Urinary bladder (tissue), 3 donors: ENCODE measurements at regions not wholly inside any gene's neighbourhood (a gene's known extent, or its start where the extent isn't known, plus 50 kb on each side); places are given as distances from the start of the nearest gene placed in this dataset.
A peak's percentile ranks its signal among the peaks of the same experiment; 100 is the strongest.
"Not testable (repeated sequence)": the region's sequence is repeated elsewhere in the genome, so short reads cannot be mapped to it uniquely, and the experiment has no call there.

Source experiments
- DNase-seq: peaks from one replicate; pipeline ENCODE4 v3.0.0-alpha.2; 2015; ENCODE audit errors: extremely low spot score
- H3K27ac ChIP-seq: one replicate; pipeline ENCODE4 v1.5.1; 2013; ENCODE audit warnings: low read depth, mild to moderate bottlenecking, moderate library complexity
- H3K36me3 ChIP-seq: one replicate; pipeline ENCODE4 v1.6.1; 2013; ENCODE audit warnings: mild to moderate bottlenecking, moderate library complexity; ENCODE audit not compliant: insufficient read depth
- H3K4me1 ChIP-seq: one replicate; pipeline ENCODE4 v1.6.1; 2013; ENCODE audit warnings: mild to moderate bottlenecking, moderate library complexity; ENCODE audit not compliant: insufficient read depth
- H3K4me3 ChIP-seq: one replicate; pipeline ENCODE4 v1.5.1; 2013; ENCODE audit warnings: low read depth, low read length
- WGBS: extraction: QIAGEN DNeasy Blood & Tissue Kit; methylation state at CpG from one replicate; pipeline ENCODE4 v1.1.7; 2013; 5-methylcytosine and 5-hydroxymethylcytosine counted together
- donor health status: healthy with polysubstance abuse.
- donor health status: healthy.

DNA sequence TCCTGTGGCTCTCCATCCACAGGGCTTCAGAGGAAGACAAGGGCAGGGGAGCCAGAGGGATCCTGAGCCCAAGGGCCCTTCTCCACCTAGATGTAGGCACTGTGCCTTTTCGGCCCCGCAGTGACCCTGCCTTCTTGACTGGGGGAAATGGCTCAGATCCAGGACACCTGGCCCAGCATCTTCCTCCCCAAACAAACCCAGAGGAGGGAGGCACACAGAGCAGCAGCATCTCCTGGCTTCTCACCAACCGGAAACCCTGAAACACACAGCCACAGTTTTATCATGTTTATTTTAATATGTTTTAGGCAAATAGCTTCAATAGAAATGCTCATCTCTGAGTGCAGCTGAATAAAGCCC lies 84.5 kb upstream of the LRFN2 start:
- no peaks in the 10 kb centered on the region for H3K4me1 ChIP-seq
- H3K36me3 ChIP-seq = no peaks in the 10 kb centered on the region
- no peak overlapping the region for H3K4me3 ChIP-seq
- WGBS = 64% methylated on average over 3 of the region's 3 CpGs
- no peak overlapping the region for H3K27ac ChIP-seq
- no peak for DNase-seq

DNA sequence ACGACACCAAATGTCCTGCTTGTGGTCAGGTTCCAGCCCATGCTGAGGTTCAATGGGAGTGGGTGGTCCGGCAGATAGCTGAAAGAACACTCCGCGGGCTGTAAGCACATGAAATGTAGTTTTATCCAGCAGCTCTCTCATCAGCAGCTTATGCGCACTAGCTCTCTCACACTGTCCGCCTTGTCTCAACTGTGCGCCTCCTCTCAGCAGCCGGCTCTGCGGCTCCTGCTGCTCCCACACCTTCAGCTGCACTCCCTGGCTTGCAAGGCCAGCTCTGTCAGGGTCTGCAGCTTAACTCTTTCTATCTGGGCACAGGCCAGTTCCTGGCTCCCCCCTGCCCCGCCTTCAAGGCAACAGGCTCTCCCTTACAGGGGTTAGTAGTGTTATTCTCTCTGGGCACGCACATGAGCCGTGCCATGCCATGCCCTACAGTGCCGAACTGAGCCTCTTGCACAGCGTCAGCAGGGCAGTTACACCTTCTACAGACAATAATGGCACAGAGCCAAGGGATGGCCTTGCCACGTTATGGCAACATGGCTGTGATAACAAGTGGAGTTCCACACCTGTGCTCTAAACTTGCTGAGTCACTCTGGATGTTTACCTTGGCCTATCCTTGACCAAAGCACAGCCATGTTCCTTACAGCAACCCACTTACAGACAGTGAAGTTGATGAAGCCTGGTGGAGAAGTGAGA lies 84.0 kb upstream of the LRFN2 start:
- no peak for DNase-seq
- no peak overlapping the region for H3K27ac ChIP-seq
- WGBS = 81% methylated on average over 15 of the region's 15 CpGs
- no peaks in the 10 kb centered on the region for H3K4me1 ChIP-seq
- H3K36me3 ChIP-seq = no peaks in the 10 kb centered on the region
- H3K4me3 ChIP-seq = no peak overlapping the region

- 69% methylated on average over 3 of the region's 3 CpGs for WGBS
- Histone ChIP-seq H3K4me1 (no peaks in the 10 kb centered on the region), H3K27ac (no peak overlapping the region), H3K4me3 (no peak overlapping the region), H3K36me3 (no peaks in the 10 kb centered on the region)
- DNase-seq = no peak
Measured at GRCh38 chr6:40669343-40669742, 82.2 kb upstream of the LRFN2 start.

DNA sequence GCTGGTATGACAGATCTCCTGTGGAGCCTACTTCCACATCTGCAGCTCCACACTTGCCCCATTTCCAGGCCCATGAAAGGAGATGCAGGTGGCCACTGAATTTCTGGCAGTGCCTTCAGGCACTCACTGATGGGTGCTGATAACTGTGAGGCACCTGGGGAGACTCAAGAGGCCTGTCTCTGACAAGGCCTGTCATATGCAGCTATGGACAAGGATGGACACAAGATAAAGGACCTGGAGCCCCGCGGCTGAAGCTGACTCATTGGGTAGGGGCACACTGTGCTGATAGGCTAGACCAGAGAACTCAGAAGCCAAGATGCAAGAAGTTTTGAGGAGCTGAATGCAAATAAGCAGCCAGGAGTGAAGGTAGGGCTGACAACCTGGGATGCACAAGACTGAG lies 81.0 kb upstream of the LRFN2 start:
- H3K4me1 ChIP-seq = no peaks in the 10 kb centered on the region
- 90% methylated on average over 2 of the region's 2 CpGs for WGBS
- no peaks in the 10 kb centered on the region for H3K36me3 ChIP-seq
- H3K4me3 ChIP-seq = no peak overlapping the region
- no peak overlapping the region for H3K27ac ChIP-seq
- no peak for DNase-seq

DNA sequence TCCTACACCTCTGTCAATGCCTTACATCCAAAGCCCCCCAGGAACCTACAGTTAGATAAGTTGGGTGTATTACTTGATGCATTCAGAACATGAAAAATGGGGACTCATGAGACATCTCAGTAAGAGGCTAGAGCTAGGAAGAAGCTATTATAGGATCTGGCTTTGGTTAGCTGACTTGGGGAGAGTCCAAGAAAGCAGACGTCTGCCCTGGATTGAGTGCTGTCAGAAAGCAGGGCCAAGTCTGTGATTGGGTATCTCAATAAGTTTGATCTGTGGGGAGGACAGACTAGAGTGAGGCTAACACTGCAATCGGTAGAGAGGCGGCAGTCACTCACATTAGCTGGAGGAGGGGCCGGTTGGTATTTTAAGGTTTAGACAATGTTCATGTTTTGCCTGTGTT lies 79.4 kb upstream of the LRFN2 start:
- Histone ChIP-seq H3K36me3 (no peaks in the 10 kb centered on the region), H3K27ac (no peak overlapping the region), H3K4me1 (no peaks in the 10 kb centered on the region), H3K4me3 (no peak overlapping the region)
- 77% methylated on average over 4 of the region's 4 CpGs for WGBS
- DNase-seq = no peak

- Histone ChIP-seq H3K27ac (no peak overlapping the region), H3K36me3 (no peaks in the 10 kb centered on the region), H3K4me3 (no peak overlapping the region), H3K4me1 (no peaks in the 10 kb centered on the region)
- WGBS = 84% methylated on average over 2 of the region's 2 CpGs
- DNase-seq = no peak
Measured at GRCh38 chr6:40661726-40662125, 74.6 kb upstream of the LRFN2 start.

GRCh38 chr6:40656772-40657171 lies 69.6 kb upstream of the LRFN2 start:
- H3K27ac ChIP-seq, H3K36me3 ChIP-seq, DNase-seq, H3K4me3 ChIP-seq, H3K4me1 ChIP-seq: not testable (repeated sequence)
- WGBS = 94% methylated on average over 5 of the region's 5 CpGs

DNA sequence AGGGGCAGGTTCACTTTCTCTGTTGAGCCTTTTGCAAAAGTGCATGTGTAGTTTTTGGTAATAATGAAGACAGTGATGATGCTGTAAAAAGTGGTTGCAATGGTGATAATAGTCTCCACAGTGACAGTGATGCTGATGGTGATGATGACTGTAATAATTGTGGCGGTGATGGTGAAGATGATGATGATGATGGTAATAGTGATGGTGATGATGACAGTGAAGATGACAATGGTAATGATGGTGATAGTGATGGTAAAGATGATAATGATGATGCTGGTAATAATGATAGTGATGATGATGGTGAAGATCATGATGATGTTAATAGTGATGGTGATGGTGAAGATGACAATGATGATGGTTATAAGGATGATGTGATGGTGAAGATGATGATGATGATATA lies 67.7 kb upstream of the LRFN2 start:
- no peak for DNase-seq
- Histone ChIP-seq H3K36me3 (no peaks in the 10 kb centered on the region), H3K27ac (no peak overlapping the region), H3K4me3 (no peak overlapping the region), H3K4me1 (no peaks in the 10 kb centered on the region)
- 99% methylated on average over 1 of the region's 1 CpG for WGBS

- H3K4me1 ChIP-seq = no peaks in the 10 kb centered on the region
- WGBS = 88% methylated on average over 6 of the region's 6 CpGs
- H3K4me3 ChIP-seq = no peak overlapping the region
- DNase-seq = no peak
- H3K27ac ChIP-seq = no peak overlapping the region
- H3K36me3 ChIP-seq = no peaks in the 10 kb centered on the region
Measured at GRCh38 chr6:40645043-40645442, 57.9 kb upstream of the LRFN2 start.

GRCh38 chr6:40642837-40643236 lies 55.7 kb upstream of the LRFN2 start:
- no peak overlapping the region for H3K4me3 ChIP-seq
- no peaks in the 10 kb centered on the region for H3K4me1 ChIP-seq
- no peaks in the 10 kb centered on the region for H3K36me3 ChIP-seq
- DNase-seq = no peak
- H3K27ac ChIP-seq = no peak overlapping the region
- WGBS = 91% methylated on average over 1 of the region's 1 CpG

DNA sequence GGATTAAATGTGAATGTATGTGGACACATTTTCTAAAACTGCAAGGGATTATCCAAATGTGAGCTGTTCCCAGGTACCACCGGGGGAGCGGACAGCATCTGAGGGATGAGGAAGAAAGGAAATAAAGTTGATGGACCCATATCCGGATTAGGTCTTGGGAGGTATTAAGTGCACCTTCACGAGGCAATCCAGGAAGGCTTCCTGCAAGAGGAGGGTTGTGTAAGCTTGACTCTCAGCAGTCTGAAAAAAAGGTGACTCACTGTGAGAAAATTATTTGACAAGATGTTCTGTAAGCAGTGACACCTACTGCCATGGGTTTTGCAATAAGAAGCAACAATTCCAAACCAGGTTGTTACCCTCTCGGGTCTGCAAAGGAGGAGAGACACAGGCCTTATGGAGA lies 55.0 kb upstream of the LRFN2 start:
- DNase-seq = no peak
- Histone ChIP-seq H3K4me1 (no peaks in the 10 kb centered on the region), H3K27ac (no peak overlapping the region), H3K4me3 (no peak overlapping the region), H3K36me3 (no peaks in the 10 kb centered on the region)
- 95% methylated on average over 5 of the region's 5 CpGs for WGBS

GRCh38 chr6:40640599-40641227 lies 53.5 kb upstream of the LRFN2 start:
- no peaks in the 10 kb centered on the region for H3K4me1 ChIP-seq
- H3K27ac ChIP-seq = no peak overlapping the region
- H3K36me3 ChIP-seq = no peaks in the 10 kb centered on the region
- H3K4me3 ChIP-seq = no peak overlapping the region
- WGBS = 18% methylated on average over 16 of the region's 16 CpGs
- DNase-seq = peak; percentile 37
